PC-9 (cell line): ENCODE measurements at regions not wholly inside any gene's neighbourhood (a gene's known extent, or its start where the extent isn't known, plus 50 kb on each side); places are given as distances from the start of the nearest gene placed in this dataset.

Experiments used
- EZH2 ChIP-seq: fragments of 200-600 bp; sonication (generic); IDR thresholded peaks from 2 replicates; pipeline ENCODE4 v1.8.0; 2017; ENCODE audit warnings: antibody characterized with exemption, low read depth
- TF ChIP-seq, protein P1 (sequence below): fragments of 200-600 bp; sonication (generic); conservative IDR thresholded peaks from 2 replicates; pipeline ENCODE4 v1.6.1; 2017; ENCODE audit warnings: mixed run types, antibody characterized with exemption, mild to moderate bottlenecking, moderate library complexity

DNA sequence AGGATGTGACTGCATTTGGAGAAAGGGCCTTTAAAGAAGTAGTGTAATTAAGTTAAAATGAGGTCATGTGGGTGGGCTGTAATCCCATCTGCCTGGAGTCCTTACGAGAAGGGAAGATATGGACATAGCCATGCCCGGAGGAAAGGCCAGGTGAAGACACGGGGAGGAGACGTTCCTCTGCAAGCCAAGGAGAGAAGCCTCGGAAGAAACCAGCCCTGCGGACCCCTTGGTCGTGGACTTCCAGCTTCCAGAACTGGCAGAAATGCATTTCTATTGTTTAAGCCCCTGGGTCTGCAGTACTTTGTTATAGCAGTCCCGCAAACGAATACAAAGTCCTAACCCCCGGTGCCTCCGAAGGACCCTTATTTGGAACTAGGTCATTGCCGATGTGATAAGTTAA lies 87.6 kb upstream of the TAF1B start:
- TF ChIP-seq, protein P1, sequence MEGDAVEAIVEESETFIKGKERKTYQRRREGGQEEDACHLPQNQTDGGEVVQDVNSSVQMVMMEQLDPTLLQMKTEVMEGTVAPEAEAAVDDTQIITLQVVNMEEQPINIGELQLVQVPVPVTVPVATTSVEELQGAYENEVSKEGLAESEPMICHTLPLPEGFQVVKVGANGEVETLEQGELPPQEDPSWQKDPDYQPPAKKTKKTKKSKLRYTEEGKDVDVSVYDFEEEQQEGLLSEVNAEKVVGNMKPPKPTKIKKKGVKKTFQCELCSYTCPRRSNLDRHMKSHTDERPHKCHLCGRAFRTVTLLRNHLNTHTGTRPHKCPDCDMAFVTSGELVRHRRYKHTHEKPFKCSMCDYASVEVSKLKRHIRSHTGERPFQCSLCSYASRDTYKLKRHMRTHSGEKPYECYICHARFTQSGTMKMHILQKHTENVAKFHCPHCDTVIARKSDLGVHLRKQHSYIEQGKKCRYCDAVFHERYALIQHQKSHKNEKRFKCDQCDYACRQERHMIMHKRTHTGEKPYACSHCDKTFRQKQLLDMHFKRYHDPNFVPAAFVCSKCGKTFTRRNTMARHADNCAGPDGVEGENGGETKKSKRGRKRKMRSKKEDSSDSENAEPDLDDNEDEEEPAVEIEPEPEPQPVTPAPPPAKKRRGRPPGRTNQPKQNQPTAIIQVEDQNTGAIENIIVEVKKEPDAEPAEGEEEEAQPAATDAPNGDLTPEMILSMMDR: no peak
- no peak for TF ChIP-seq EZH2
